Progenitor cell of endocrine pancreas (in vitro differentiated cells): ENCODE measurements at regions not wholly inside any gene's neighbourhood (a gene's known extent, or its start where the extent isn't known, plus 50 kb on each side); places are given as distances from the start of the nearest gene placed in this dataset.

Experiments
- DNase-seq: peaks from one replicate; pipeline ENCODE4 v3.0.0; 2021; ENCODE audit warnings: low spot score; ENCODE audit not compliant: unreplicated experiment
- H3K27ac Mint-ChIP-seq: 2 replicates; pipeline ENCODE4 v1.8.0; 2021; ENCODE audit warnings: mild to moderate bottlenecking, moderate library complexity, mixed read lengths
- H3K27me3 Mint-ChIP-seq: 2 replicates; pipeline ENCODE4 v1.8.0; 2021; ENCODE audit warnings: mixed read lengths
- H3K36me3 Mint-ChIP-seq: 2 replicates; pipeline ENCODE4 v1.8.0; 2022; ENCODE audit warnings: mixed read lengths; ENCODE audit not compliant: insufficient read depth
- H3K4me1 Mint-ChIP-seq: 2 replicates; pipeline ENCODE4 v1.8.0; 2021; ENCODE audit warnings: low read depth, mixed read lengths
- H3K4me3 Mint-ChIP-seq: 2 replicates; pipeline ENCODE4 v1.8.0; 2021; ENCODE audit warnings: low read depth, mild to moderate bottlenecking, moderate library complexity, mixed read lengths
- H3K9me3 Mint-ChIP-seq: 2 replicates; pipeline ENCODE4 v1.8.0; 2021; ENCODE audit warnings: low read depth, mixed read lengths
- TF ChIP-seq, protein P1 (sequence below): fragments of 200-600 bp; sonication (generic); IDR thresholded peaks from one replicate; pipeline ENCODE4 v1.5.0; 2021; ENCODE audit warnings: antibody characterized with exemption, mild to moderate bottlenecking; ENCODE audit not compliant: unreplicated experiment

DNA sequence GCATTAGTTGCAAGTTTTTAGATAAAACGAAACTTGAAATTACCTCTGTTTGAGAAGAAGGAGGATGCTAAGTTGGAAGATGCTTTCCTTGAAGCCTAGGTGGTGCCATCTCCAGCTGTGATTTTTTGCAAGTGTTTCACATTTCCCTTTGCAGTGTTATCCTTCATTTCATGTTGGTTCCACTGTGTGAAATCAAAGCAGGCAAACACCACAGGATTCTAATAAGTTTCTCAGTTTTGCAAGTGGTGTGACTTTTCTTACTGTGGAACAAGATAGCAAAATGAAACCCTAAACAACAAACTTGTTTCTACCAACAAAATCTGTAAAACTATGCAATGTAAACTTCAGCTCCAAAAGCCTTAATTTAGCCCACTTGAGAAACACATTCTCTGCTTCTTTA, 260.9 kb downstream of the OXSM start:
- TF ChIP-seq, protein P1, sequence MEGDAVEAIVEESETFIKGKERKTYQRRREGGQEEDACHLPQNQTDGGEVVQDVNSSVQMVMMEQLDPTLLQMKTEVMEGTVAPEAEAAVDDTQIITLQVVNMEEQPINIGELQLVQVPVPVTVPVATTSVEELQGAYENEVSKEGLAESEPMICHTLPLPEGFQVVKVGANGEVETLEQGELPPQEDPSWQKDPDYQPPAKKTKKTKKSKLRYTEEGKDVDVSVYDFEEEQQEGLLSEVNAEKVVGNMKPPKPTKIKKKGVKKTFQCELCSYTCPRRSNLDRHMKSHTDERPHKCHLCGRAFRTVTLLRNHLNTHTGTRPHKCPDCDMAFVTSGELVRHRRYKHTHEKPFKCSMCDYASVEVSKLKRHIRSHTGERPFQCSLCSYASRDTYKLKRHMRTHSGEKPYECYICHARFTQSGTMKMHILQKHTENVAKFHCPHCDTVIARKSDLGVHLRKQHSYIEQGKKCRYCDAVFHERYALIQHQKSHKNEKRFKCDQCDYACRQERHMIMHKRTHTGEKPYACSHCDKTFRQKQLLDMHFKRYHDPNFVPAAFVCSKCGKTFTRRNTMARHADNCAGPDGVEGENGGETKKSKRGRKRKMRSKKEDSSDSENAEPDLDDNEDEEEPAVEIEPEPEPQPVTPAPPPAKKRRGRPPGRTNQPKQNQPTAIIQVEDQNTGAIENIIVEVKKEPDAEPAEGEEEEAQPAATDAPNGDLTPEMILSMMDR = no peak
- no peak for DNase-seq
- no peak overlapping the region for H3K27ac Mint-ChIP-seq
- H3K4me1 Mint-ChIP-seq = peaks cover 4% of the 10 kb centered on the region
- H3K9me3 Mint-ChIP-seq = no peaks in the 10 kb centered on the region
- H3K27me3 Mint-ChIP-seq = no peaks in the 10 kb centered on the region
- H3K4me3 Mint-ChIP-seq = no peak overlapping the region
- no peaks in the 10 kb centered on the region for H3K36me3 Mint-ChIP-seq

GRCh38 chr3:26058901-26059321, 269.0 kb downstream of the OXSM start:
- no peak for DNase-seq
- H3K36me3 Mint-ChIP-seq = no peaks in the 10 kb centered on the region
- no peak overlapping the region for H3K4me3 Mint-ChIP-seq
- no peaks in the 10 kb centered on the region for H3K9me3 Mint-ChIP-seq
- TF ChIP-seq, protein P1 = no peak
- peaks cover 18% of the 10 kb centered on the region for H3K4me1 Mint-ChIP-seq
- no peak overlapping the region for H3K27ac Mint-ChIP-seq
- H3K27me3 Mint-ChIP-seq = no peaks in the 10 kb centered on the region

- H3K27me3 Mint-ChIP-seq = no peaks in the 10 kb centered on the region
- DNase-seq = no peak
- no peaks in the 10 kb centered on the region for H3K9me3 Mint-ChIP-seq
- H3K27ac Mint-ChIP-seq = no peak overlapping the region
- peaks cover 18% of the 10 kb centered on the region for H3K4me1 Mint-ChIP-seq
- TF ChIP-seq, protein P1 = no peak
- H3K36me3 Mint-ChIP-seq = no peaks in the 10 kb centered on the region
- H3K4me3 Mint-ChIP-seq = no peak overlapping the region
Observed at GRCh38 chr3:26061947-26062346, 272.1 kb downstream of the OXSM start.

GRCh38 chr3:26064297-26064696, 274.4 kb downstream of the OXSM start:
- H3K4me3 Mint-ChIP-seq = no peak overlapping the region
- H3K9me3 Mint-ChIP-seq = no peaks in the 10 kb centered on the region
- no peaks in the 10 kb centered on the region for H3K36me3 Mint-ChIP-seq
- no peak for DNase-seq
- no peaks in the 10 kb centered on the region for H3K27me3 Mint-ChIP-seq
- H3K27ac Mint-ChIP-seq = no peak overlapping the region
- peaks cover 8% of the 10 kb centered on the region for H3K4me1 Mint-ChIP-seq
- TF ChIP-seq, protein P1 = no peak

DNA sequence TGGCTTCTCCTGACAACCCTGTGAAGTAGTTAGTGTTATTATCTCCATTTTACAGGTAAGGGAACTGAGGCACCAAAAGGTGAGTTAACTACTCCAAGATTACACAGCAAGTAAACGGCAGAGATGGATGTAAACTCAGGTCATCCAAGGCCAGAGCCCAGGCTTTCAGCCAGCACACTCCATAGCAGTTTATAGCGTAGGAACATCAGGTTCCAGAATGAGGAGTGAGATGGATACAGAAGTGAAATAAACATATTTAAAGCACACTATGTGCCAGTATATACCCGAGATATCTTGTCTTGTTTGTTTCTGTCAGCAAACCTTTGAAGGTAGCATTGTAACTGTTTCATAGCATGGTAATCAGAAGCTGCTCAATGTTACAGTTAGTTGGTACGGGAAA, 279.0 kb downstream of the OXSM start:
- Mint-ChIP-seq H3K27me3 (no peaks in the 10 kb centered on the region), H3K27ac (no peak overlapping the region), H3K4me3 (no peak overlapping the region), H3K9me3 (no peaks in the 10 kb centered on the region), H3K36me3 (no peaks in the 10 kb centered on the region), H3K4me1 (no peaks in the 10 kb centered on the region)
- no peak for DNase-seq
- TF ChIP-seq, protein P1 = no peak
